DOHH2 (cell line): ENCODE measurements at regions not wholly inside any gene's neighbourhood (a gene's known extent, or its start where the extent isn't known, plus 50 kb on each side); places are given as distances from the start of the nearest gene placed in this dataset.

Experiments
- H3F3A ChIP-seq: fragments of 200-600 bp; sonication (generic), shearing (Covaris generic); 2 replicates; pipeline ENCODE4 v1.6.0; 2016; ENCODE audit warnings: antibody characterized with exemption, mild to moderate bottlenecking; ENCODE audit not compliant: control insufficient read depth, insufficient read depth
- H3K27ac ChIP-seq: fragments of 200-600 bp; sonication (generic); 2 replicates; pipeline ENCODE4 v1.5.1; 2014; ENCODE audit warnings: low read depth, mild to moderate bottlenecking, low read length, moderate library complexity
- H3K27me3 ChIP-seq: fragments of 200-600 bp; sonication (generic); 2 replicates; pipeline ENCODE4 v1.6.1; 2014; ENCODE audit warnings: mild to moderate bottlenecking, low read length, mixed read lengths; ENCODE audit not compliant: control insufficient read depth
- H3K36me3 ChIP-seq: fragments of 200-600 bp; sonication (generic); 2 replicates; pipeline ENCODE4 v1.6.1; 2014; ENCODE audit warnings: mild to moderate bottlenecking, low read length, moderate library complexity, mixed read lengths; ENCODE audit not compliant: control insufficient read depth
- H3K4me1 ChIP-seq: fragments of 200-600 bp; sonication (generic); 2 replicates; pipeline ENCODE4 v1.6.1; 2014; ENCODE audit warnings: mild to moderate bottlenecking, low read length, mixed read lengths; ENCODE audit not compliant: control insufficient read depth
- H3K4me2 ChIP-seq: fragments of 200-600 bp; sonication (generic); 2 replicates; pipeline ENCODE4 v1.6.0; 2014; ENCODE audit warnings: mild to moderate bottlenecking, low read length, moderate library complexity
- H3K4me3 ChIP-seq: fragments of 200-600 bp; sonication (generic); 2 replicates; pipeline ENCODE4 v1.5.1; 2014; ENCODE audit warnings: mild to moderate bottlenecking, low read length, mixed read lengths
- H3K79me2 ChIP-seq: fragments of 200-600 bp; sonication (generic); 2 replicates; pipeline ENCODE4 v1.6.1; 2014; ENCODE audit warnings: mild to moderate bottlenecking, low read length, mixed read lengths; ENCODE audit not compliant: control insufficient read depth
- H3K9me2 ChIP-seq: fragments of 200-600 bp; sonication (generic); replicated peaks from 2 replicates; pipeline ENCODE4 v1.6.1; 2014; ENCODE audit warnings: mild to moderate bottlenecking, low read length, mixed read lengths; ENCODE audit not compliant: control insufficient read depth
- H3K9me3 ChIP-seq: fragments of 200-600 bp; sonication (generic); 2 replicates; pipeline ENCODE4 v1.6.1; 2014; ENCODE audit warnings: antibody characterized with exemption, low read length, mixed read lengths; ENCODE audit not compliant: control insufficient read depth, insufficient read depth
- H4K20me1 ChIP-seq: fragments of 200-600 bp; sonication (generic); 2 replicates; pipeline ENCODE4 v1.6.0; 2014; ENCODE audit warnings: low read depth, mild to moderate bottlenecking, antibody characterized with exemption, low read length, moderate library complexity; ENCODE audit not compliant: control insufficient read depth, insufficient read depth
- EZH2phosphoT487 ChIP-seq: fragments of 200-600 bp; sonication (generic); IDR thresholded peaks from 2 replicates; pipeline ENCODE4 v1.6.1; 2017; ENCODE audit warnings: borderline replicate concordance, mild to moderate bottlenecking, antibody characterized with exemption, low read length, moderate library complexity, mixed read lengths
- TF ChIP-seq, protein P1 (sequence below): fragments of 200-600 bp; sonication (generic); IDR thresholded peaks from one replicate; pipeline ENCODE4 v1.5.1; 2014; ENCODE audit warnings: antibody characterized with exemption, mild to moderate bottlenecking, low read depth, low read length; ENCODE audit not compliant: poor library complexity, severe bottlenecking

DNA sequence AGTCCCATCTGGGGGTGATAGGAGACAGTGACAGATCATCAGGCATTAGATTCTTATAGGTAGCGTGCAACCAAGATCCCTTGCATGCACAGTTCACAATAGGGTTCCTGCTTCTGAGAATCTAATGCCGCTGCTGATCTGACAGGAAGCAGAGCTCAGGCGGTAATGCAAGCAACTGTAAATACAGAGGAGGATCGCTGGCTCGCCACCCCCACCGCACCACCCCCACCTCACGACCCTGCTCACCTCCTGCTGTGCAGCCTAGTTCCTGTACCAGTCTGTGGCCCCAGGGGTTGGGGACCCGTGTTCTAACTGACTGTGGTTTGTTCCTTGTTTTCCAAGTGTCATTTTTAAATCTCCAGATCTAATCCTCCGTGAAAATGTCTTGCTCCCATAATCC is 89.0 kb upstream of the MAPK10 start:
- no peaks in the 10 kb centered on the region for H3K79me2 ChIP-seq
- H3K4me3 ChIP-seq = no peak overlapping the region
- H3K36me3 ChIP-seq = no peaks in the 10 kb centered on the region
- TF ChIP-seq, protein P1, sequence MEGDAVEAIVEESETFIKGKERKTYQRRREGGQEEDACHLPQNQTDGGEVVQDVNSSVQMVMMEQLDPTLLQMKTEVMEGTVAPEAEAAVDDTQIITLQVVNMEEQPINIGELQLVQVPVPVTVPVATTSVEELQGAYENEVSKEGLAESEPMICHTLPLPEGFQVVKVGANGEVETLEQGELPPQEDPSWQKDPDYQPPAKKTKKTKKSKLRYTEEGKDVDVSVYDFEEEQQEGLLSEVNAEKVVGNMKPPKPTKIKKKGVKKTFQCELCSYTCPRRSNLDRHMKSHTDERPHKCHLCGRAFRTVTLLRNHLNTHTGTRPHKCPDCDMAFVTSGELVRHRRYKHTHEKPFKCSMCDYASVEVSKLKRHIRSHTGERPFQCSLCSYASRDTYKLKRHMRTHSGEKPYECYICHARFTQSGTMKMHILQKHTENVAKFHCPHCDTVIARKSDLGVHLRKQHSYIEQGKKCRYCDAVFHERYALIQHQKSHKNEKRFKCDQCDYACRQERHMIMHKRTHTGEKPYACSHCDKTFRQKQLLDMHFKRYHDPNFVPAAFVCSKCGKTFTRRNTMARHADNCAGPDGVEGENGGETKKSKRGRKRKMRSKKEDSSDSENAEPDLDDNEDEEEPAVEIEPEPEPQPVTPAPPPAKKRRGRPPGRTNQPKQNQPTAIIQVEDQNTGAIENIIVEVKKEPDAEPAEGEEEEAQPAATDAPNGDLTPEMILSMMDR = no peak
- TF ChIP-seq EZH2phosphoT487 = no peak
- no peak overlapping the region for H3K27ac ChIP-seq
- H3K4me1 ChIP-seq = no peaks in the 10 kb centered on the region
- no peaks in the 10 kb centered on the region for H3K27me3 ChIP-seq
- H3K9me2 ChIP-seq = no peaks in the 10 kb centered on the region
- H3K4me2 ChIP-seq = no peak overlapping the region
- H3K9me3 ChIP-seq = no peaks in the 10 kb centered on the region
- H4K20me1 ChIP-seq = no peaks in the 10 kb centered on the region
- no peaks in the 10 kb centered on the region for H3F3A ChIP-seq

DNA sequence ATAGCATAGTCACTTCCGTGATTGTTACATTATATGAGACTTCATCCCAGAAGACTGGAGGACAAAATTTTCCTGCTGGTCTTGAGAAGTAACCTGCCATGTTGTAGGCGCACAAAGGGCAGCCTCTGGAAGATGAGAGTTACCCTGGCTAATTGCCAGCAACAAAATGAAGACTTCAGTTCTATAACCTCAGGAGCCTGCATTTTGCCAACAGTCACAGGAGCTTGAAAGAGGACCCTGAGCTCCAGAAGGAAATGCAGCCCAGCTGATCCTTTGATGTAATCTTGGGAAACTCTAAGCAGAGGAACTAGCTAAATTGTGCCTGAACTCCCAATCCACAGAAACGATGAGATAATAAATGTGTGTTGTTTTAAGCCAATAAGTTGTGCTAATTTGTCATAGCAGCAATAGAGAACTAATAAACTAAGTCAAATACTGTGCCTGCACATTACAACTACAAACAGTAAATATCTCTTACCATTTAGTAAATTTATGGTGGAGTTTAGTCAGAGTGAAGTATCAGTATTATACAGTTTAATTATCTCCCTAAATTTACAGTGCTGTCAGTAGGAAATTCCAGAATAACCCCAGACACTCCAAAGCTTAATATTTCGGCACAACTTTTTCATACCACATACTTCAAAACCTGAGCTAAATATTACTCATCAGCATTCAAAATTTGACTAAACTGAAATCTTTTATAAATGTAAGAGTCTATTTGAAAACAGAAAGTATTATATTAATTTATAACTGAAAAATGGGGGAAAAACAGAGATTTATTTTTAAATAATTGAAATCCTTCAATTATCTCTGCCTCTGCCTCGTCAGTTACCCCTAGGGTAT is 90.1 kb upstream of the MAPK10 start:
- no peaks in the 10 kb centered on the region for H3K4me1 ChIP-seq

DNA sequence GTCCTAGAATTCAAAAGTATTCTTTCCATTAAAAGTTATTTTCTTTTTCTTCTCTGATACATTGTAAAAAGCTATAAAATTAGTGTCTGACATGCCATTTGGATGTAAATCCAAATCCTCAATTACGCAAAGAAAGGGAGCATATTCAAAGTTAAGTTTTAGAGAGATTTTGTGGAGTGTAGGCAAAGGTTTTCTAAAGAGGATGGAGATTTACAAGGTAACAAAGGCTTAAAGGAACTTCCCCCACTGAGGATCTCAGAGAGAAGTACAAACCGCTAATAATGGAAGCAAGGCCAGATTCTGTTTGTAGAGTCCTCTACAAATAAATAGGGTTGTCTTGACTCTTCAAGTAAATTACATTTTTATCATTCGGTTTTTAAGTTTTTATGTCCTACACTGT is 91.0 kb upstream of the MAPK10 start:
- no peaks in the 10 kb centered on the region for H3K4me1 ChIP-seq
- no peak overlapping the region for H3K4me2 ChIP-seq
- H3K9me3 ChIP-seq = no peaks in the 10 kb centered on the region
- no peaks in the 10 kb centered on the region for H3K79me2 ChIP-seq
- H4K20me1 ChIP-seq = no peaks in the 10 kb centered on the region
- no peaks in the 10 kb centered on the region for H3K27me3 ChIP-seq
- H3K36me3 ChIP-seq = no peaks in the 10 kb centered on the region
- TF ChIP-seq, protein P1 = no peak
- no peak for TF ChIP-seq EZH2phosphoT487
- H3F3A ChIP-seq = no peaks in the 10 kb centered on the region
- no peak overlapping the region for H3K4me3 ChIP-seq
- no peak overlapping the region for H3K27ac ChIP-seq
- H3K9me2 ChIP-seq = no peaks in the 10 kb centered on the region

More for the DNA sequence above, 90.1 kb upstream of the MAPK10 start:
- Histone ChIP-seq H3K36me3 (no peaks in the 10 kb centered on the region), H3K79me2 (no peaks in the 10 kb centered on the region), H3K27ac (no peak overlapping the region), H3K27me3 (no peaks in the 10 kb centered on the region), H3K9me2 (no peaks in the 10 kb centered on the region), H3K9me3 (no peaks in the 10 kb centered on the region), H3F3A (no peaks in the 10 kb centered on the region), H4K20me1 (no peaks in the 10 kb centered on the region), H3K4me3 (no peak overlapping the region), H3K4me2 (no peak overlapping the region)
- no peak for TF ChIP-seq EZH2phosphoT487
- TF ChIP-seq, protein P1 = no peak
